OCI-LY1 (cell line): ENCODE measurements at regions not wholly inside any gene's neighbourhood (a gene's known extent, or its start where the extent isn't known, plus 50 kb on each side); places are given as distances from the start of the nearest gene placed in this dataset.

Experiments used
- H2AFZ ChIP-seq: fragments of 200-600 bp; sonication (generic), shearing (Covaris generic); 2 replicates; pipeline ENCODE4 v1.6.0; 2014; ENCODE audit warnings: antibody characterized with exemption, mild to moderate bottlenecking, low read length
- H3F3A ChIP-seq: fragments of 200-600 bp; sonication (generic), shearing (Covaris generic); 2 replicates; pipeline ENCODE4 v1.6.0; 2014; ENCODE audit warnings: mild to moderate bottlenecking, antibody characterized with exemption, low read length, moderate library complexity; ENCODE audit not compliant: insufficient read depth
- H3K27ac ChIP-seq: fragments of 200-600 bp; sonication (generic); 2 replicates; pipeline ENCODE4 v1.5.1; 2014; ENCODE audit warnings: low read length, mixed run types, mild to moderate bottlenecking, low read depth; ENCODE audit not compliant: poor library complexity, severe bottlenecking
- H3K27me3 ChIP-seq: fragments of 200-600 bp; sonication (generic); 2 replicates; pipeline ENCODE4 v1.6.0; 2014; ENCODE audit warnings: antibody characterized with exemption, mild to moderate bottlenecking, low read length, moderate library complexity; ENCODE audit not compliant: insufficient read depth
- H3K36me3 ChIP-seq: fragments of 200-600 bp; sonication (generic); 2 replicates; pipeline ENCODE4 v1.6.1; 2014; ENCODE audit warnings: mild to moderate bottlenecking, antibody characterized with exemption, low read length, moderate library complexity, mixed read lengths; ENCODE audit not compliant: insufficient read depth
- H3K4me1 ChIP-seq: fragments of 200-600 bp; sonication (generic); 2 replicates; pipeline ENCODE4 v1.5.1; 2014; ENCODE audit warnings: mild to moderate bottlenecking, low read length, moderate library complexity; ENCODE audit not compliant: insufficient read depth, severe bottlenecking
- H3K4me2 ChIP-seq: fragments of 200-600 bp; sonication (generic), shearing (Covaris generic); 2 replicates; pipeline ENCODE4 v1.6.1; 2014; ENCODE audit warnings: low read length
- H3K4me3 ChIP-seq: fragments of 200-600 bp; sonication (generic); 2 replicates; pipeline ENCODE4 v1.5.1; 2014; ENCODE audit warnings: low read length, low read depth, mild to moderate bottlenecking, mixed read lengths; ENCODE audit not compliant: poor library complexity, severe bottlenecking
- H3K79me2 ChIP-seq: fragments of 200-600 bp; shearing (Covaris generic); 2 replicates; pipeline ENCODE4 v1.6.1; 2016; ENCODE audit warnings: mixed run types, low read length, mixed read lengths; ENCODE audit not compliant: insufficient read depth
- H3K9ac ChIP-seq: fragments of 200-600 bp; sonication (generic), shearing (Covaris generic); 2 replicates; pipeline ENCODE4 v1.6.1; 2014; ENCODE audit warnings: mild to moderate bottlenecking, low read length, mixed read lengths
- H3K9me2 ChIP-seq: fragments of 200-600 bp; sonication (generic), shearing (Covaris generic); 2 replicates; pipeline ENCODE4 v1.6.1; 2014; ENCODE audit warnings: low read depth, mild to moderate bottlenecking, low read length, mixed read lengths
- H3K9me3 ChIP-seq: fragments of 200-600 bp; shearing (Covaris generic); 2 replicates; pipeline ENCODE4 v1.6.1; 2014; ENCODE audit warnings: low read length, mixed read lengths
- H4K20me1 ChIP-seq: fragments of 200-600 bp; sonication (generic), shearing (Covaris generic); 2 replicates; pipeline ENCODE4 v1.6.0; 2016; ENCODE audit warnings: mild to moderate bottlenecking, low read length; ENCODE audit not compliant: insufficient read depth
- CTCF ChIP-seq: fragments of 200-600 bp; sonication (generic), shearing (Covaris generic); IDR thresholded peaks from 2 replicates; pipeline ENCODE4 v1.5.1; 2017; ENCODE audit warnings: mild to moderate bottlenecking, antibody characterized with exemption, low read length, moderate library complexity, mixed read lengths
- EZH2 ChIP-seq: fragments of 200-600 bp; sonication (generic), shearing (Covaris generic); IDR thresholded peaks from 2 replicates; pipeline ENCODE4 v1.8.0; 2017; ENCODE audit warnings: borderline replicate concordance, mixed run types, mild to moderate bottlenecking, antibody characterized with exemption, low read length, moderate library complexity, mixed read lengths

- H3K36me3 ChIP-seq, result no peaks in the 10 kb centered on the region
- no peak overlapping the region for H3K4me3 ChIP-seq
- no peaks in the 10 kb centered on the region for H3K27me3 ChIP-seq
- no peak overlapping the region for H3K9ac ChIP-seq
- no peak for TF ChIP-seq EZH2
- TF ChIP-seq CTCF, result no peak
- no peaks in the 10 kb centered on the region for H3K4me1 ChIP-seq
- no peaks in the 10 kb centered on the region for H3K79me2 ChIP-seq
- H3F3A ChIP-seq, result no peaks in the 10 kb centered on the region
- H3K9me3 ChIP-seq, result no peaks in the 10 kb centered on the region
- H4K20me1 ChIP-seq, result no peaks in the 10 kb centered on the region
- H3K9me2 ChIP-seq, result no peaks in the 10 kb centered on the region
- H3K27ac ChIP-seq, result no peak overlapping the region
- no peak overlapping the region for H2AFZ ChIP-seq
- no peak overlapping the region for H3K4me2 ChIP-seq
Observed at GRCh38 chr1:175802407-175803123, 59.2 kb upstream of the TNR start.

GRCh38 chr1:175801979-175802378 is 58.6 kb upstream of the TNR start:
- no peak overlapping the region for H3K4me2 ChIP-seq
- no peaks in the 10 kb centered on the region for H3K9me3 ChIP-seq
- H3K4me1 ChIP-seq, result no peaks in the 10 kb centered on the region
- TF ChIP-seq CTCF (no peak), EZH2 (no peak)
- no peaks in the 10 kb centered on the region for H3K36me3 ChIP-seq
- H2AFZ ChIP-seq, result no peak overlapping the region
- H3K27ac ChIP-seq, result no peak overlapping the region
- H4K20me1 ChIP-seq, result no peaks in the 10 kb centered on the region
- no peak overlapping the region for H3K9ac ChIP-seq
- no peaks in the 10 kb centered on the region for H3K9me2 ChIP-seq
- H3F3A ChIP-seq, result no peaks in the 10 kb centered on the region
- no peak overlapping the region for H3K4me3 ChIP-seq
- no peaks in the 10 kb centered on the region for H3K27me3 ChIP-seq
- H3K79me2 ChIP-seq, result no peaks in the 10 kb centered on the region

GRCh38 chr1:175797576-175797975 is 54.2 kb upstream of the TNR start:
- Histone ChIP-seq H3K36me3 (no peaks in the 10 kb centered on the region), H3K27me3 (no peaks in the 10 kb centered on the region), H3K4me3 (no peak overlapping the region), H3F3A (no peaks in the 10 kb centered on the region), H3K79me2 (no peaks in the 10 kb centered on the region), H3K9ac (no peak overlapping the region), H4K20me1 (no peaks in the 10 kb centered on the region), H3K9me3 (no peaks in the 10 kb centered on the region), H3K9me2 (no peaks in the 10 kb centered on the region), H2AFZ (no peak overlapping the region), H3K4me1 (no peaks in the 10 kb centered on the region), H3K4me2 (no peak overlapping the region), H3K27ac (no peak overlapping the region)
- TF ChIP-seq EZH2 (no peak), CTCF (no peak)
